Mesothelial cell of epicardium (in vitro differentiated cells): ENCODE measurements at regions not wholly inside any gene's neighbourhood (a gene's known extent, or its start where the extent isn't known, plus 50 kb on each side); places are given as distances from the start of the nearest gene placed in this dataset.

Experiments
- DNase-seq, 2 experiments: peaks; one replicate each; pipeline ENCODE4 v3.0.0; 2021; ENCODE audit warnings: low spot score in 2 of 2; ENCODE audit not compliant: unreplicated experiment in 2 of 2
- H3K27ac Mint-ChIP-seq: 2 replicates; pipeline ENCODE4 v1.8.0; 2021; ENCODE audit warnings: mixed read lengths
- H3K27me3 Mint-ChIP-seq: 2 replicates; pipeline ENCODE4 v1.8.0; 2021; ENCODE audit warnings: low read depth, mixed read lengths
- H3K36me3 Mint-ChIP-seq: 2 replicates; pipeline ENCODE4 v1.8.0; 2021; ENCODE audit warnings: mixed read lengths
- H3K4me1 Mint-ChIP-seq: 2 replicates; pipeline ENCODE4 v1.8.0; 2021; ENCODE audit warnings: mixed read lengths
- H3K4me3 Mint-ChIP-seq: 2 replicates; pipeline ENCODE4 v1.8.0; 2021; ENCODE audit warnings: mild to moderate bottlenecking, moderate library complexity, mixed read lengths
- H3K9me3 Mint-ChIP-seq: 2 replicates; pipeline ENCODE4 v1.8.0; 2021; ENCODE audit warnings: mixed read lengths
- CTCF ChIP-seq: fragments of 200-600 bp; sonication (generic); IDR thresholded peaks from one replicate; pipeline ENCODE4 v1.5.0; 2021; ENCODE audit warnings: antibody characterized with exemption; ENCODE audit not compliant: unreplicated experiment

GRCh38 chr22:19574247-19574646 is 50.0 kb upstream of the CLDN5 start:
- peaks cover 4% of the 10 kb centered on the region for H3K27me3 Mint-ChIP-seq
- no peak overlapping the region for H3K27ac Mint-ChIP-seq

GRCh38 chr22:19576460-19577421 is 52.5 kb upstream of the CLDN5 start:
- no peak overlapping the region for H3K27ac Mint-ChIP-seq
- DNase-seq = no peak
- no peaks in the 10 kb centered on the region for H3K9me3 Mint-ChIP-seq

More at GRCh38 chr22:19574247-19574646, 50.0 kb upstream of the CLDN5 start:
- Mint-ChIP-seq H3K36me3 (no peaks in the 10 kb centered on the region), H3K4me3 (no peak overlapping the region), H3K9me3 (no peaks in the 10 kb centered on the region), H3K4me1 (peaks cover 4% of the 10 kb centered on the region)
- no peak for DNase-seq
- TF ChIP-seq CTCF = no peak

GRCh38 chr22:19577422-19577966 is 53.3 kb upstream of the CLDN5 start:
- no peak overlapping the region for H3K4me3 Mint-ChIP-seq
- H3K9me3 Mint-ChIP-seq = no peaks in the 10 kb centered on the region
- no peak overlapping the region for H3K27ac Mint-ChIP-seq

More at GRCh38 chr22:19576460-19577421, 52.5 kb upstream of the CLDN5 start:
- TF ChIP-seq CTCF = no peak
- H3K27me3 Mint-ChIP-seq = peaks cover 4% of the 10 kb centered on the region
- no peaks in the 10 kb centered on the region for H3K36me3 Mint-ChIP-seq
- no peak overlapping the region for H3K4me3 Mint-ChIP-seq
- H3K4me1 Mint-ChIP-seq = peaks cover 4% of the 10 kb centered on the region

GRCh38 chr22:19578180-19579004 is 54.2 kb upstream of the CLDN5 start:
- Mint-ChIP-seq H3K4me1 (peaks cover 4% of the 10 kb centered on the region), H3K27me3 (peaks cover 4% of the 10 kb centered on the region), H3K4me3 (no peak overlapping the region), H3K9me3 (no peaks in the 10 kb centered on the region), H3K36me3 (no peaks in the 10 kb centered on the region), H3K27ac (no peak overlapping the region)
- DNase-seq = no peak
- no peak for TF ChIP-seq CTCF

More at GRCh38 chr22:19577422-19577966, 53.3 kb upstream of the CLDN5 start:
- peaks cover 4% of the 10 kb centered on the region for H3K4me1 Mint-ChIP-seq
- no peak for TF ChIP-seq CTCF
- H3K36me3 Mint-ChIP-seq = no peaks in the 10 kb centered on the region
- H3K27me3 Mint-ChIP-seq = peaks cover 4% of the 10 kb centered on the region
- DNase-seq = no peak

GRCh38 chr22:19579115-19579811 is 55.1 kb upstream of the CLDN5 start:
- Mint-ChIP-seq H3K27me3 (peaks cover 4% of the 10 kb centered on the region), H3K9me3 (no peaks in the 10 kb centered on the region), H3K4me1 (peaks cover 4% of the 10 kb centered on the region), H3K27ac (no peak overlapping the region), H3K36me3 (no peaks in the 10 kb centered on the region), H3K4me3 (no peak overlapping the region)
- no peak for DNase-seq
- no peak for TF ChIP-seq CTCF
